RWPE2 (cell line): ENCODE measurements at regions not wholly inside any gene's neighbourhood (a gene's known extent, or its start where the extent isn't known, plus 50 kb on each side); places are given as distances from the start of the nearest gene placed in this dataset.

Experiments used
- ATAC-seq: fragments of 200-7000 bp; cut with Tn5 transposase; 3 replicates; pipeline ENCODE4 v1.9.1; 2021; ENCODE audit warnings: low read depth
- DNase-seq: peaks from one replicate; pipeline ENCODE4 v3.0.0-alpha.2; 2020; ENCODE audit warnings: low spot score
- H3K27ac ChIP-seq: fragments of 450-650 bp; 2 replicates; pipeline ENCODE4 v1.5.1; 2017; ENCODE audit warnings: mild to moderate bottlenecking; ENCODE audit not compliant: poor library complexity, severe bottlenecking
- H3K27me3 ChIP-seq: fragments of 250-450 bp; sonication (Bioruptor Pico); 2 replicates; pipeline ENCODE4 v1.5.1; 2021; ENCODE audit warnings: mild to moderate bottlenecking, moderate library complexity; ENCODE audit not compliant: insufficient read depth, poor library complexity, severe bottlenecking
- H3K36me3 ChIP-seq: fragments of 250-450 bp; sonication (Bioruptor Pico); 2 replicates; pipeline ENCODE4 v1.5.1; 2020; ENCODE audit warnings: low read depth, mild to moderate bottlenecking, moderate library complexity
- H3K4me1 ChIP-seq: fragments of 250-450 bp; sonication (Bioruptor Pico); 2 replicates; pipeline ENCODE4 v1.5.1; 2021; ENCODE audit warnings: mild to moderate bottlenecking, moderate library complexity; ENCODE audit not compliant: insufficient read depth, poor library complexity, severe bottlenecking
- H3K4me3 ChIP-seq: fragments of 250-450 bp; sonication (Bioruptor Pico); 2 replicates; pipeline ENCODE4 v1.5.1; 2021; ENCODE audit warnings: mild to moderate bottlenecking, moderate library complexity; ENCODE audit not compliant: severe bottlenecking
- H3K9me3 ChIP-seq: fragments of 250-450 bp; sonication (Bioruptor Pico); 2 replicates; pipeline ENCODE4 v1.5.1; 2021; ENCODE audit warnings: mild to moderate bottlenecking, moderate library complexity; ENCODE audit not compliant: severe bottlenecking
- TF ChIP-seq, protein P1 (sequence below): fragments of 450-650 bp; IDR thresholded peaks from one replicate; pipeline ENCODE4 v1.5.1; 2017; ENCODE audit warnings: mild to moderate bottlenecking, moderate library complexity; ENCODE audit not compliant: poor library complexity, severe bottlenecking

DNA sequence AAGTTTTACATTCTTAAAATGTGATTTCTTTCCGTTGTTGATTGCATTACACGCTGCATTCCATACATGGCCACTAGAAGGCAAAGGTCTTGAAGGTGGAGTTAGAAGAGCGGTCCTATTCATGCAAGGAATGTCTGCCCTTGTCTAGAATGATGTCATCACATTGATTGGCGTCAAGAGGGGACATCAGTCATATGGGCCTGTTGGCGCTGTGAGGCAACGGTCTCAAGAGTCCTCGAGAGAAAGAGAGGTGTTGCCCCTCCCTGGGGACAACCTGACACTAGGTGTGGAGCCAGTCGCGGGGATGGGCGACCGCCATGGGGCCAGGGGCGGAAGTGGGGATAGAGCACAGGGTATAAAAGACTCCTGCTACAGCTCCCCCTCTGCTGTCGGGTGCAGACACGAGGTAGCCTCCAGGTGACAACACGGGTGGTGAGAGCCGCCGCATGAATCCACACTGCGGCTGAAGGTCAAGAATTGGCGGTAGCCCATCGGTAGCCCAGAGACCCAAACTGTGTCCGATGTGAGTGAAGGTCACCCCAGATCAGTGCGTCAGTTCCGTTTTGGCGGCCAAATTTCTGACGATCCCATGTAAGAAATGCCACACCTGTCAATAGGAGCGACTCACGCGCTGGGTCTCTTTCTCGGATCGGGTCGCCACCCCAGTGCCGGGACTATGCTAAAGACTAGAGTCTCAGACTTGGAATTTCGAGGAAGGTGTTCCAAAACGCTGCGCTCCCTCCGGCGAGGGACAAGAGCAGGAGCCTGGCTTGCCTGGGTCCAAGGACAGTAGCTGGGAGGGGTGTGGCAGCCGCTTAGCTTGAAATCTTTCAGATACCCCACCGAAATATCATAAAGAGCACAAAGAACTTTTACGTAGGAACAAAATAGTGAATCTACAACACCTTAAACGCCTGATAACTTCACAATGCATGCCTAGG lies 93.2 kb upstream of the ZNF184 start:
- Histone ChIP-seq H3K27me3 (peaks cover 4% of the 10 kb centered on the region), H3K27ac (no peak overlapping the region), H3K4me3 (peak overlapping the region; percentile 31), H3K9me3 (no peaks in the 10 kb centered on the region), H3K4me1 (no peaks in the 10 kb centered on the region), H3K36me3 (no peaks in the 10 kb centered on the region)
- ATAC-seq (peak; percentile 64), DNase-seq (no peak)
- TF ChIP-seq, protein P1, sequence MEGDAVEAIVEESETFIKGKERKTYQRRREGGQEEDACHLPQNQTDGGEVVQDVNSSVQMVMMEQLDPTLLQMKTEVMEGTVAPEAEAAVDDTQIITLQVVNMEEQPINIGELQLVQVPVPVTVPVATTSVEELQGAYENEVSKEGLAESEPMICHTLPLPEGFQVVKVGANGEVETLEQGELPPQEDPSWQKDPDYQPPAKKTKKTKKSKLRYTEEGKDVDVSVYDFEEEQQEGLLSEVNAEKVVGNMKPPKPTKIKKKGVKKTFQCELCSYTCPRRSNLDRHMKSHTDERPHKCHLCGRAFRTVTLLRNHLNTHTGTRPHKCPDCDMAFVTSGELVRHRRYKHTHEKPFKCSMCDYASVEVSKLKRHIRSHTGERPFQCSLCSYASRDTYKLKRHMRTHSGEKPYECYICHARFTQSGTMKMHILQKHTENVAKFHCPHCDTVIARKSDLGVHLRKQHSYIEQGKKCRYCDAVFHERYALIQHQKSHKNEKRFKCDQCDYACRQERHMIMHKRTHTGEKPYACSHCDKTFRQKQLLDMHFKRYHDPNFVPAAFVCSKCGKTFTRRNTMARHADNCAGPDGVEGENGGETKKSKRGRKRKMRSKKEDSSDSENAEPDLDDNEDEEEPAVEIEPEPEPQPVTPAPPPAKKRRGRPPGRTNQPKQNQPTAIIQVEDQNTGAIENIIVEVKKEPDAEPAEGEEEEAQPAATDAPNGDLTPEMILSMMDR, result peak; percentile 37

DNA sequence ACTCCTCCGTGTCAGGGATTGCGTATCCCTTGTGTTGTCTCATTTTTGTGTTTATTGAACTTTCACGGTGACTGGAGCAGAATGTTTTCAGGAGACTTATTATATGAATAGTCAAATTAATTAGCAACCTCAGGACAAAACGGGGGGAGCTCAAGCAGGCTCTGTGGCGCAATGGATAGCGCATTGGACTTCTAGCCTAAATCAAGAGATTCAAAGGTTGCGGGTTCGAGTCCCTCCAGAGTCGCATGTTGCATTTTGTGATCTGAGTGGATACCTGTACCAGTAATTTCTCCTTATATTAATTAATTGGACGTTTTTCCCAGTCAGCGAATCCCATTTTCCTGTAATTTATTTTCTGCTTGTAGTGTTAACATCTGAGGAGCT lies 89.1 kb upstream of the ZNF184 start:
- DNase-seq, result no peak
- Histone ChIP-seq H3K36me3 (no peaks in the 10 kb centered on the region), H3K4me1 (no peaks in the 10 kb centered on the region), H3K27ac (no peak overlapping the region), H3K9me3 (no peaks in the 10 kb centered on the region), H3K27me3 (peaks cover 10% of the 10 kb centered on the region), H3K4me3 (peak overlapping the region; percentile 21)
- ATAC-seq, result no peak
- TF ChIP-seq, protein P1, result no peak

DNA sequence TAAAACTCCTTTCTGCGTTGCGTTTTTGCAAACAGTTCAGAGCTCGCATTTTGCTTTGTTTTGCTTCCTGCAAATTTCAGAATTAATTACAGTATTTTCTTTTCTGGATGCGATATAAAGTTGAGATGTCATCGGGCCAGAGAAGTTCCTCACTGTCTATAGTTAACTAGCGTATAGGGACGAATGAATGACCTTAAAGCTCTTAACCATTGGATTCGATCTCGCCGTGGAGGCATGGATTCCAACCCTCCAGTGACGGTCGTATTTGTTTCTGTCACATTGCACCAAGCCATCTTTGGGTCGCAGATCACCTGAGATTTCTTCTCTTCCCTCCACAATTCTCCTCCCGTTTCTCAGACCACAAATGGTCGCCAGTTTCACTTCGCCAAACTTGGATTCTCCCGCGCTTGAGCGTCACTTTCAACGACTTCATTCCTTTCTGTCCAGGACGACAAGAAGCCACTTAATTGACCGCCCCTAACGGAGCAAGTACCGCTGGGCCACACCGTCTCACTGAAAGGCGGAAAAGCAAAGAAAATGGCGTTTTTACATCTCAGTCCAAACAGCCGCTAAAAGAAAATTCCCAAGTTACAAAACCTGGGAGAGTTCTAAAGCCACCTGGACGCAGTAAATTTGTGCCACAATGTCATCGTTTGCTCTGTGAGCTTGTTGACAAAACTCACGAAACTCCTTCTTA lies 85.3 kb upstream of the ZNF184 start:
- peaks cover 16% of the 10 kb centered on the region for H3K27me3 ChIP-seq
- H3K4me1 ChIP-seq, result peaks cover 5% of the 10 kb centered on the region
- H3K27ac ChIP-seq, result no peak overlapping the region
- DNase-seq (no peak), ATAC-seq (no peak)
- TF ChIP-seq, protein P1, result no peak
- peak overlapping the region; percentile 27 for H3K4me3 ChIP-seq
- H3K9me3 ChIP-seq, result no peaks in the 10 kb centered on the region
- H3K36me3 ChIP-seq, result no peaks in the 10 kb centered on the region

DNA sequence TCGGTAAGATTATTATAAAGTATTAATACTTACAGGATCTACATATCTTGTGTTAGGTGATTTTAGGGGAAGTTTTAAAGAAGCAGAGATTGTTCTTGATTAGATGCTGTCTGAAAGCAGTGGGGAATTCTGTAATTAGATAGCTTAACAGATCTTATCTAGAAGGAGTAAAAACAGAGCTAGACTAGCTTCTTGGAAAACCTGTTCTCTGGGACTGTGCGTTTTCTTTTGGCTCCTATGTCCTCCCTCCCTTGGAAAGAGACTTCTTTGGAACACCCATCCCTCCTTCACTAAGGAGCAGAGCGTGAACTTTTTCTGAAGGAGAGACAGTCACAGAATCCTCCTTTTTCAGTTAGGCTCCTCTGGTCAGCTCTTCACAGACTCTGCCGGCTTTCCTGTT lies 83.5 kb upstream of the ZNF184 start:
- no peak overlapping the region for H3K27ac ChIP-seq
- DNase-seq, result no peak
- TF ChIP-seq, protein P1, result no peak
- H3K36me3 ChIP-seq, result no peaks in the 10 kb centered on the region
- H3K27me3 ChIP-seq, result peaks cover 12% of the 10 kb centered on the region
- ATAC-seq, result peak; percentile 11; the same call in 1 of the 3 replicates
- H3K4me3 ChIP-seq, result no peak overlapping the region
- H3K4me1 ChIP-seq, result peaks cover 5% of the 10 kb centered on the region
- H3K9me3 ChIP-seq, result no peaks in the 10 kb centered on the region
